HG02981 (cell line): ENCODE measurements at regions not wholly inside any gene's neighbourhood (a gene's known extent, or its start where the extent isn't known, plus 50 kb on each side); places are given as distances from the start of the nearest gene placed in this dataset.
"Not testable (repeated sequence)": the region's sequence is repeated elsewhere in the genome, so short reads cannot be mapped to it uniquely, and the experiment has no call there.

ENCODE experiments used
- ATAC-seq: cut with Tn5 transposase; IDR thresholded peaks from one replicate; pipeline ENCODE4 v1.9.1; 2021; ENCODE audit warnings: mild to moderate bottlenecking, moderate library complexity; ENCODE audit not compliant: unreplicated experiment

- ATAC-seq: not testable (repeated sequence)
These were observed 729.6 kb upstream of the ARPP21 start for GRCh38 chr3:34909679-34910078.

DNA sequence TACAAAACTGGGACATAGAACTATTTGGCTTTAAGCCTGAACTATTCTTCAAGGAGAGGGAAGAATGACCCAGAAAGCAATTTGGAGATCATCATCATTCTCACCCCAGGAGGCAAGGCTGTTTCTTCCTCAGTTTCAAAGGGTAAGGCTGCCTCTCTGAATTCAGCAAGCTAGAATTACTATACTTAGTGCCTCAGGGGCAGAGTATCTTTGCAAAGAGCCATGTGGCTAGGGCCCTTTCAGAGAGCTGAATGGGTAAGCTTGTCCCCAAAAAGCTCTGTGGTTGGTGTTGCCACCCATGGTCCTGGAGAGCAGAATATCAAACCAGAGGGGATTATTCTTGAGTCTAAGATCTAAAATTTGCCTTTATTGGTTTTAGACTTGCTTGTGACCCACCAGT lies 720.3 kb upstream of the ARPP21 start:
- no peak for ATAC-seq

GRCh38 chr3:34920806-34921205 lies 718.5 kb upstream of the ARPP21 start:
- ATAC-seq: no peak

- no peak for ATAC-seq
These were observed 714.4 kb upstream of the ARPP21 start for GRCh38 chr3:34924961-34925360.

DNA sequence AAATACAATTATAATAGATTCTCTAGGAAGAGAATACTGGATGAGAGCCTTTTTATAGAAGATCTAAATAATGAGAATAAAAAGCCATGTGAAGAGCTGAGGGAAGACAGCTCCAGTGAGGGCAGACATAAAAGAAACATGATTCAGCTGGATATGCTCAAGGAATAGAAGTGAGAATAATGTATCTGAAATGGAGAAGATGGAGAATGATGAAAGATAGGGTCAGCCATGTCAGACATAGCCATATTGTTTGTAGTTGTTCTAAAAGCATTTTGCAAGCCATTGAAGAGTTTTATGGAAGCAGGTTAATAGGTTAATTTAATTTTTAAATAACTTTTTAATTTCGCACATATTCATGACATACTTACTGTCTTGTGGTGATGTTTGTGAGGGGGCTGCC lies 713.5 kb upstream of the ARPP21 start:
- no peak for ATAC-seq

DNA sequence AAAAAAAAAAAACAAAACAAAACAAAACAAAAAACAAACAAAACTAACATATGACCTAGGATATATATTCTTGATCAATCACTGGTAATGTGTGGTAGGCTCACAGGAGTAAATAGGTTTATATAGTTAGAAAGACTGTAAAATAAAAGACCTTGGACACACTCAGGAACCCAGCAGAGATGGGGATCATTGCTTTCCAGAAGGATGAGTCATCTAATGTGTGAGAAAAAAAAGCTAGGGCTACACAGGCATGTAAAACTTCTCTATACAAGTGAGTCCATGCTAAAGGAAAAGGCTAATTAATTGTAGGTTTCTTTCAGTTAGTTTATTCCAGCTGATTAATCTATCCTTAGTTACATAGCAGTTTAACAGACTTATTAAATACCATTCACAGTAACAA lies 710.3 kb upstream of the ARPP21 start:
- no peak for ATAC-seq

GRCh38 chr3:34934660-34935059 lies 704.7 kb upstream of the ARPP21 start:
- no peak for ATAC-seq

GRCh38 chr3:34938784-34939183 lies 700.5 kb upstream of the ARPP21 start:
- no peak for ATAC-seq

DNA sequence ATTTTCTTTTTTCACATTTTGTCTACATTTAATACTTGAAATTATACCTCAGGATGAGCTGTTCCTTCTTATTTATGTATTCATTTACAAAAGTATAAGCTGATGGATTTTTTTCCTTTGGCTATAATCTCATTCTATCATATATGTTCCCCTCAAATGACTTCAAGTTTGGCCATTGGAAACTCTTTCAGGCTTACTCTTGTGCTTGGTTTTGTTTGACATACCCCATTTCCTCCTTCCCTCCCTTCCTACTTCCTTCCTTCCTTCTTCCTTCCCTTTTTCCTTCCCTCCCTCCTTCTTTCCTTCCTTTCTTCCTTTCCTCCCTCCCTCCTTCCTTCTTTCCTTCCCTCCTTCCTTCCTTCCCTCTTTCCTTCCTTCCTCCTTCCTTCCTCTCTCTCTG lies 697.1 kb upstream of the ARPP21 start:
- no peak for ATAC-seq

- ATAC-seq: no peak
These were observed 691.5 kb upstream of the ARPP21 start for GRCh38 chr3:34947834-34948233.

DNA sequence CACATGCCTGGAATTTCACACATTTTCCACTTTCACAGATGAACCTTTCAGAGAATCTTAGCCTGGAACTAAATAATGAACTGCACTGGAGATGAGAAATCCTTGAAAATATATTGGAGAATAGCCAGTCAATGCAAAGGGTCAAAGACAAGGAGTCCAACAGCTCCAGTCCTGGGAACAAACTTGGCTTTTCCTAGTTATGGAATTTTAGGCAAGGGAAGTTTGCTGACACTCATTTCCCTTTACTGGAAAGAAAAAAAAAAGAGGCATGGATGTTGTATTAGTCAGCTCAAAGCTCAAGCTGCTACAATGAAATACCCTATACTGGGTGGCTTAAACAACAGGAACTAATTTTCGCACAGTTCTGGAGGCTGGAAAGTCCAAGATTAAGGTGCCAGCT lies 690.8 kb upstream of the ARPP21 start:
- ATAC-seq: no peak

- no peak for ATAC-seq
These were observed 683.6 kb upstream of the ARPP21 start for GRCh38 chr3:34955680-34956079.

- no peak for ATAC-seq
These were observed 682.8 kb upstream of the ARPP21 start for GRCh38 chr3:34956511-34956910.

GRCh38 chr3:34957677-34958076 lies 681.6 kb upstream of the ARPP21 start:
- no peak for ATAC-seq

DNA sequence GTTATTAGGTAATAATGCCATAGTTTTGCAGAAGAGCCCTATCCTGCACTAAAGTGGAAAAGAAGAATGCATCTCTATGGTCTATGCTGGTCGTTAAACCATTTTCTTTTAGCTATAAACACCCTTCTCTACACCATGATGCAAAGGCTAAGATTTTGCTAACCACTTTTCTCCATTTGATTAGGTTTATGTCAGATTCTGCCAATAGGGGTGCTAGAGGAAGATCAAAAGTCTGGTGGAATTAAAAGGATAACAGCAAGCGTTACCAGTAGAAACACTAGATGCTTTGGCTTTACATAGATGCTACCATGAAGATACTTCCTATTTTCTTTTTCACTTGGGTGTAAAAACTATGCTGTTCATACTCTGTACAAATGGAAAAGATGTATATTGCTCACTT lies 669.8 kb upstream of the ARPP21 start:
- ATAC-seq: no peak

GRCh38 chr3:34972481-34972880 lies 666.8 kb upstream of the ARPP21 start:
- ATAC-seq: no peak

- no peak for ATAC-seq
These were observed 665.7 kb upstream of the ARPP21 start for GRCh38 chr3:34973586-34973985.

DNA sequence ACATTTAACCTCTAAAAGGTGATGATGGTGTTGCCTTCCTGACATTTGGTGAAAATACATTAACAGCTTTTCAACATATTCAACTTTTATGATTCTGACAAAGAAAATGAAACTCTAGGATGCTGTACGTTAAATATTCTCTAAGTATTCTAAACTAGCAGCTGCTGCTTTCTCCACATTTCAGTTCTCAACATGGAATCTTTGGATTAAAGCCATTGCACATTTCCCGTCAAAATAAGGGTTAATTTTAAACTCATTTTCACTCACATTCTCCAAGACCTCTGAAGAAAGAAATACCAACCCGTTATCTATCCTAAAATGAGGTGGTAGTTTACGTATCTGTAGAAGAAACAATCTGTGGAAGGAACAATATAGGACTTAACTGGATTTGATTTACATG lies 655.7 kb upstream of the ARPP21 start:
- no peak for ATAC-seq

DNA sequence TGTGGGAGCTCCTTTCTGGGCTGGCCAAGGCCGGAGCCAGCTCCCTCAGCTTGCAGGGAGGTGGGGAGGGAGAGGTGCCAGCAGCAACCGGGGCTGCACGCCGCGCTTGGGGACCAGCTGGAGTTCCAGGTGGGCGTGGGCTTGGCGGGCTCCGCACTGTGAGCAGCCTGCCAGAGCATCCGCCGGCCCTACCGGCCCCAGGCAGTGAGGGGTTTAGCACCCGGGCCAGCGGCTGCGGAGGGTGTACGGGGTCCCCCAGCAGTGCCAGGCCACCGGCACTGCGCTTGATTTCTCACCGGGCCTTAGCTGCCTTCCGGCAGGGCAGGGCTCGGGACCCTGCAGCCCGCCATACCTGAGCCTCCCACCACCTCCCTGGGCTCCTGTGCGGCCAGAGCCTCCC lies 651.0 kb upstream of the ARPP21 start:
- ATAC-seq: no peak

GRCh38 chr3:34995796-34996430 lies 643.4 kb upstream of the ARPP21 start:
- ATAC-seq: no peak

DNA sequence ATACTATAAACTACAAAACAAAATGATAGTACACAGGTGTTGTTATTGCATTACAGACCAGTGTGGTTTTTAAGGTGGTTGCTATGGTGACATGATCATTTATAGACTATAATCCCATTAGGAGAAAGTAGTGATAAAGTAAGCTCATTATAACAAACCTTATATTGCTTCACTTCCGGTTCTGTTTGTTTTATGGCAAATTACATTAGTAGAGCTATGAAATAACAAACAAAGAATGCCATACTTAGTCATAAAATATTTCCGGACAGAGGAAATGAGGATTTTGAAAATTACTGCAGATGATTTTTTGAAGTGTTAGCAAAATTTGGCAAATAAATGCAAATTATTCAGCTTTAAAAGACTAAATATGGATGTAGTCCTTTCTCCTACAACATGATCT lies 640.4 kb upstream of the ARPP21 start:
- ATAC-seq: no peak

DNA sequence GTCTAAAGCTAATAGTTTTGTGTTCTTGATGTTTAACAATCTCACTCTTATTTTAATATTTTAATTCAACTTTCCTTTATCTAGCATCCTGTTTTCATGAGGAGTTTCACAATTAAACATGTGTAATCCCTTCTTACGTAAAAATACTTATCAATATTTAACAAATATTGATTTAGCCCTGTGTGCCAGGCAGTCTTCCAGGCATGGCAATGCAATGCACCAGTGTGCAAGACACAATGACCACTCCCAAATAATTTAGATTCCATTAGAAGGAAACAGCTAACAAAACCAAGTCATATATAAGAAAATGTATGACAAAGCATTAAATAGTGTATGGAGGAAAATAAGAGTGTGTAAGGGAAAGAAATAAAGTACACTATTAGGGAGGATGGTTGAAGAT lies 627.1 kb upstream of the ARPP21 start:
- no peak for ATAC-seq

DNA sequence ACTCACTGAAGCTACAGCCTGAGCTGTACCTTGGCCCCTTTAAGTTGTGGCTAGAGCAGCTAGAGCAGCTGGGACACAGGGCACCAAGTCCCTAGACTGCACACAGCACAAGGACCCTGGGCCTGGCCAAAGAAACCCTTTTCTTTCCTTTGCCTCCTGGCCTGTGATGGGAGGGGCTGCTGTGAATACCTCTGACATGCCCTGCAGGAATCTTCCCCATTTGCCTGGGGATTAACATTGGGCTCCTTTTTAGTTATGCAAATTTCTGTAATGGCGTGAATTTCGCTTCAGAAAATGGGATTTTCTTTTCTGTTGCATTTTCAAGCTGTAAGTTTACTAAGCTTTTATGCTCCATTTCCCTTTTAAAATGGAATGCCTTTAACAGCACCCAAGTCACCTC lies 611.2 kb upstream of the ARPP21 start:
- no peak for ATAC-seq
